Panc1 (cell line): ENCODE measurements at regions not wholly inside any gene's neighbourhood (a gene's known extent, or its start where the extent isn't known, plus 50 kb on each side); places are given as distances from the start of the nearest gene placed in this dataset.

ENCODE experiments used
- ATAC-seq: fragments of 200-7000 bp; cut with Tn5 transposase; 2 replicates; pipeline ENCODE4 v1.9.1; 2020; ENCODE audit warnings: mild to moderate bottlenecking, moderate library complexity
- BruUV-seq: library from RNA; stranded (reverse); fragments of 400-500 nt; replicated peaks from 2 replicates; lab custom pipeline; 2021; lab: Mats Ljungman, UMichigan
- CTCF ChIA-PET: fragments of 300-600 bp; sonication (Branson Sonifier 250); formaldehyde crosslinking; loops from one replicate; lab custom pipeline; 2022; ENCODE audit warnings: antibody characterized with exemption; lab: Charles Lee
- POLR2A ChIA-PET: fragments of 300-600 bp; sonication (Branson Sonifier 250); formaldehyde crosslinking; loops from one replicate; lab custom pipeline; 2022; ENCODE audit warnings: antibody characterized with exemption; lab: Charles Lee
- DNase-seq: peaks from one replicate; pipeline ENCODE4 v3.0.0-alpha.2; 2010; ENCODE audit warnings: low read depth, low spot score
- H3K27ac ChIP-seq: 2 replicates; pipeline ENCODE4 v1.5.1; 2011; ENCODE audit warnings: mild to moderate bottlenecking, low read length, inconsistent platforms
- H3K27me3 ChIP-seq: fragments of 200-500 bp; sonication (Bioruptor generic); 2 replicates; pipeline ENCODE4 v1.6.0; 2014; ENCODE audit warnings: low read length, inconsistent platforms; ENCODE audit not compliant: control insufficient read depth, insufficient read depth
- H3K36me3 ChIP-seq: fragments of 200-500 bp; sonication (Bioruptor generic); 2 replicates; pipeline ENCODE4 v1.5.1; 2014; ENCODE audit warnings: inconsistent platforms, mild to moderate bottlenecking, low read length, moderate library complexity; ENCODE audit not compliant: control insufficient read depth, insufficient read depth
- H3K4me1 ChIP-seq: 2 replicates; pipeline ENCODE4 v1.5.1; 2011; ENCODE audit warnings: inconsistent platforms, mild to moderate bottlenecking, low read length, moderate library complexity; ENCODE audit not compliant: control insufficient read depth, insufficient read depth
- H3K4me3 ChIP-seq, 2 experiments: 2 replicates each; pipeline ENCODE4 v1.5.1; 2011 to 2012; ENCODE audit warnings: low read depth in 2 of 2, low read length in 2 of 2, mild to moderate bottlenecking in 2 of 2, inconsistent platforms in 1 of 2, moderate library complexity in 1 of 2
- H3K9me3 ChIP-seq: fragments of 200-500 bp; sonication (Bioruptor generic); 2 replicates; pipeline ENCODE4 v1.5.1; 2014; ENCODE audit warnings: low read depth, mild to moderate bottlenecking, inconsistent platforms, low read length, moderate library complexity; ENCODE audit not compliant: control insufficient read depth, insufficient read depth
- CTCF ChIP-seq: fragments of 450-650 bp; IDR thresholded peaks from 2 replicates; pipeline ENCODE4 v1.5.1; 2017; ENCODE audit warnings: mild to moderate bottlenecking
- POLR2AphosphoS5 ChIP-seq: IDR thresholded peaks from 2 replicates; pipeline ENCODE4 v1.6.1; 2012; ENCODE audit warnings: mild to moderate bottlenecking, low read depth, low read length, moderate library complexity
- REST ChIP-seq, 2 experiments: IDR thresholded peaks; 2 replicates each; pipeline ENCODE4 v1.6.1; 2011 to 2012; ENCODE audit warnings: low read depth in 2 of 2, control low read depth in 1 of 2, low read length in 1 of 2, mild to moderate bottlenecking in 1 of 2, moderate library complexity in 1 of 2; ENCODE audit not compliant: insufficient read depth in 1 of 2
- SIN3A ChIP-seq: IDR thresholded peaks from 2 replicates; pipeline ENCODE4 v1.6.1; 2012; ENCODE audit warnings: low read depth, mild to moderate bottlenecking, low read length, moderate library complexity, borderline replicate concordance; ENCODE audit not compliant: insufficient read depth
- TCF7L2 ChIP-seq: IDR thresholded peaks from 2 replicates; pipeline ENCODE4 v1.6.1; 2011; ENCODE audit warnings: mild to moderate bottlenecking, low read depth, low read length, inconsistent platforms
- in situ Hi-C: cut with HindIII; loops from 2 replicates; pipeline ENCODE4 v1.10.0; 2016; ENCODE audit warnings: low sequenced_read_pairs, low pct_unique_long_range_greater_than_20kb
- intact Hi-C: fragments of 100-400 bp; cut with micrococcal nuclease; formaldehyde crosslinking; loops from one replicate; pipeline ENCODE4 v1.10.0; 2022; ENCODE audit not compliant: unreplicated experiment

- Histone ChIP-seq H3K27me3 (no peaks in the 10 kb centered on the region), H3K4me3 (no peak overlapping the region), H3K27ac (no peak overlapping the region), H3K36me3 (no peaks in the 10 kb centered on the region), H3K9me3 (no peaks in the 10 kb centered on the region), H3K4me1 (no peaks in the 10 kb centered on the region)
- TF ChIP-seq SIN3A (no peak), REST (IDR thresholded peaks at IDR 0.05; ENCODE audit: insufficient read depth in 1 of 2, low read depth in 2 of 2, low read length in 1 of 2) (no peak), CTCF (no peak), POLR2AphosphoS5 (no peak), TCF7L2 (no peak)
- no TSS peak for BruUV-seq
- ATAC-seq: no peak
- ChIA-PET POLR2A (no interaction called here), CTCF (no interaction called here)
- intact Hi-C loops (no loop called here), in situ Hi-C loops (no loop called here)
- DNase-seq: no peak
These were observed 204.2 kb downstream of the MBD2 start for GRCh38 chr18:54020156-54020745.

- ATAC-seq: no peak
- TF ChIP-seq TCF7L2: no peak
- TF ChIP-seq REST (IDR thresholded peaks at IDR 0.05; ENCODE audit: insufficient read depth in 1 of 2, low read depth in 2 of 2, low read length in 1 of 2): no peak
- no peak for TF ChIP-seq CTCF
- TF ChIP-seq SIN3A: no peak
- no peak for TF ChIP-seq POLR2AphosphoS5
- in situ Hi-C loops: no loop called here
- intact Hi-C loops: no loop called here
- Histone ChIP-seq H3K27me3 (no peaks in the 10 kb centered on the region), H3K27ac (no peak overlapping the region), H3K36me3 (no peaks in the 10 kb centered on the region), H3K4me3 (no peak overlapping the region), H3K4me1 (no peaks in the 10 kb centered on the region), H3K9me3 (no peaks in the 10 kb centered on the region)
- POLR2A ChIA-PET: no interaction called here
- no peak for DNase-seq
- no TSS peak for BruUV-seq
- CTCF ChIA-PET: no interaction called here
These were observed 204.8 kb downstream of the MBD2 start for GRCh38 chr18:54019641-54020040.
